RWPE2 (cell line): ENCODE measurements at regions not wholly inside any gene's neighbourhood (a gene's known extent, or its start where the extent isn't known, plus 50 kb on each side); places are given as distances from the start of the nearest gene placed in this dataset.

Experiments
- ATAC-seq: fragments of 200-7000 bp; cut with Tn5 transposase; 3 replicates; pipeline ENCODE4 v1.9.1; 2021; ENCODE audit warnings: low read depth
- DNase-seq: peaks from one replicate; pipeline ENCODE4 v3.0.0-alpha.2; 2020; ENCODE audit warnings: low spot score
- H3K27ac ChIP-seq: fragments of 450-650 bp; 2 replicates; pipeline ENCODE4 v1.5.1; 2017; ENCODE audit warnings: mild to moderate bottlenecking; ENCODE audit not compliant: poor library complexity, severe bottlenecking
- H3K27me3 ChIP-seq: fragments of 250-450 bp; sonication (Bioruptor Pico); 2 replicates; pipeline ENCODE4 v1.5.1; 2021; ENCODE audit warnings: mild to moderate bottlenecking, moderate library complexity; ENCODE audit not compliant: insufficient read depth, poor library complexity, severe bottlenecking
- H3K36me3 ChIP-seq: fragments of 250-450 bp; sonication (Bioruptor Pico); 2 replicates; pipeline ENCODE4 v1.5.1; 2020; ENCODE audit warnings: low read depth, mild to moderate bottlenecking, moderate library complexity
- H3K4me1 ChIP-seq: fragments of 250-450 bp; sonication (Bioruptor Pico); 2 replicates; pipeline ENCODE4 v1.5.1; 2021; ENCODE audit warnings: mild to moderate bottlenecking, moderate library complexity; ENCODE audit not compliant: insufficient read depth, poor library complexity, severe bottlenecking
- H3K4me3 ChIP-seq: fragments of 250-450 bp; sonication (Bioruptor Pico); 2 replicates; pipeline ENCODE4 v1.5.1; 2021; ENCODE audit warnings: mild to moderate bottlenecking, moderate library complexity; ENCODE audit not compliant: severe bottlenecking
- H3K9me3 ChIP-seq: fragments of 250-450 bp; sonication (Bioruptor Pico); 2 replicates; pipeline ENCODE4 v1.5.1; 2021; ENCODE audit warnings: mild to moderate bottlenecking, moderate library complexity; ENCODE audit not compliant: severe bottlenecking
- TF ChIP-seq, protein P1 (sequence below): fragments of 450-650 bp; IDR thresholded peaks from one replicate; pipeline ENCODE4 v1.5.1; 2017; ENCODE audit warnings: mild to moderate bottlenecking, moderate library complexity; ENCODE audit not compliant: poor library complexity, severe bottlenecking

DNA sequence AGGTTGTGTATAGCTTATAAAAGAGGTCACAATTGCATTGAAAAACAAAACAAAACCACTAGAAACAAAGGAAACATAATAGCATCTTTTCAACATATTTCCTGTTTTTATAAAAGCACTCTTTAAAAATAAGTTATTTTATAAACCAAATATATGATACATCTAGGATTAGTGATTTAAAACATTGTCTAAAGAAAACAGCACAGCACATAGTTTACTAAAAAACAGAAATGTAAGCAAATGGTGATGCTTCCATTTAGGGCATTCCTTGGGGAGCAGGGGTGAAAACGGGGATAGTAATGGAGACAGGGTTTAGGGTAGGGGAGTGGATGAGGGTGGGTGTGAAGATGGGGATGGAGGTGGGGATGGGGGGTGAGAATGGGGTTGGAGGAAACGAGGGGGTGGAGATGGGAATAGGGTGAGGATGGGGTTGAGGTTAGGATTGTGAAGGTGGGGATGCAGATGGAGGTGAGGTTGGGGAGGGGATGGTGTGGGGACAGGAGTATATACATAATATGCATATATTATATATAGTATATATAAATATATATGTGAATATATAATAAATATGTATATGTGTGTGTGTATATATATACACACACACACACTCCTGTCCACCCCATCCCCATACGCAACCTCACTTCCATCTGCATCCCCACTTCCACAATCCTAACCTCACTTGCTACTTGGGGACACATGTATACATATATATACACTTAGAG is 1519.5 kb downstream of the CDH11 start:
- DNase-seq, result no peak
- no peaks in the 10 kb centered on the region for H3K9me3 ChIP-seq
- TF ChIP-seq, protein P1, sequence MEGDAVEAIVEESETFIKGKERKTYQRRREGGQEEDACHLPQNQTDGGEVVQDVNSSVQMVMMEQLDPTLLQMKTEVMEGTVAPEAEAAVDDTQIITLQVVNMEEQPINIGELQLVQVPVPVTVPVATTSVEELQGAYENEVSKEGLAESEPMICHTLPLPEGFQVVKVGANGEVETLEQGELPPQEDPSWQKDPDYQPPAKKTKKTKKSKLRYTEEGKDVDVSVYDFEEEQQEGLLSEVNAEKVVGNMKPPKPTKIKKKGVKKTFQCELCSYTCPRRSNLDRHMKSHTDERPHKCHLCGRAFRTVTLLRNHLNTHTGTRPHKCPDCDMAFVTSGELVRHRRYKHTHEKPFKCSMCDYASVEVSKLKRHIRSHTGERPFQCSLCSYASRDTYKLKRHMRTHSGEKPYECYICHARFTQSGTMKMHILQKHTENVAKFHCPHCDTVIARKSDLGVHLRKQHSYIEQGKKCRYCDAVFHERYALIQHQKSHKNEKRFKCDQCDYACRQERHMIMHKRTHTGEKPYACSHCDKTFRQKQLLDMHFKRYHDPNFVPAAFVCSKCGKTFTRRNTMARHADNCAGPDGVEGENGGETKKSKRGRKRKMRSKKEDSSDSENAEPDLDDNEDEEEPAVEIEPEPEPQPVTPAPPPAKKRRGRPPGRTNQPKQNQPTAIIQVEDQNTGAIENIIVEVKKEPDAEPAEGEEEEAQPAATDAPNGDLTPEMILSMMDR, result no peak
- no peaks in the 10 kb centered on the region for H3K4me1 ChIP-seq
- no peaks in the 10 kb centered on the region for H3K36me3 ChIP-seq
- H3K4me3 ChIP-seq, result no peak overlapping the region
- no peak overlapping the region for H3K27ac ChIP-seq
- H3K27me3 ChIP-seq, result no peaks in the 10 kb centered on the region
- no peak for ATAC-seq

DNA sequence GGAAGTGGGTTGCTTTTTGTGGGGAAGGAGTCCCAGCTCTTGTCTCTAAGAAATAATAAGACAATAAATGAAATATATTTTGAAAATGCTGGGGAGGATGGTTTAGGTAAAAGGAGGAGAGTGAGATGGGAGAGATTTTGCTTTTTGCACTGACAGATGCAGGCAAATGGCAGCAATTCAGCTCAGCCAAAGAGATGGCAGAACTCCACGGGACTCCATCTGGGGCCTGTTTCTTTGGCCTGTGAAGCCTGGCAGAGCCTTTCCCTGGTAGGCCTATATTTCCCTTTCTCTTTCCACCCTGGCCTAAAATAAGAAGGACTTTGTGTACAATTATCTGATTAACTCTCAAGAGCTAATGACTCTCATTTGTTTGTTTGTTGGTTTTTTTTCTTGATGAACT is 1525.1 kb downstream of the CDH11 start:
- ATAC-seq (no peak), DNase-seq (no peak)
- no peak overlapping the region for H3K4me3 ChIP-seq
- no peaks in the 10 kb centered on the region for H3K4me1 ChIP-seq
- no peak overlapping the region for H3K27ac ChIP-seq
- H3K27me3 ChIP-seq, result no peaks in the 10 kb centered on the region
- H3K9me3 ChIP-seq, result no peaks in the 10 kb centered on the region
- H3K36me3 ChIP-seq, result no peaks in the 10 kb centered on the region
- TF ChIP-seq, protein P1, result no peak

DNA sequence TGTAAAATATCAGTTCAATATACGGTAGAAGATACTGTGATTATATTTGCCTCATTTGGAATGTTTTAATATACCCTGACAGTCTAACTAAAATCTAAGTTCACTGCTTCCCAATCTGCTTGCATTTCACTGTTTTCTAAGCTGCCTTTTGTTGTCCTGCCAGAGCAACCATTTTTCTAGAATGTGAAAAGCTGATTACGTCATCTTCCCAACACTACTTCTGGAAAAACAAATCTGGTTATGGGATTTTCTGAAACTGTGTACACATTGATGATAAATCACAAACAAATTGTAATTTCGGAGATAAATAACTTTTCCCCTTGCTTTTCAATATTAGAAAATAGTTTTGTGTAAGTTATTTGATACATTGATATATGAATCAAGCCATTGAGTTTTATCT is 1529.0 kb downstream of the CDH11 start:
- no peak for DNase-seq
- H3K36me3 ChIP-seq, result no peaks in the 10 kb centered on the region

DNA sequence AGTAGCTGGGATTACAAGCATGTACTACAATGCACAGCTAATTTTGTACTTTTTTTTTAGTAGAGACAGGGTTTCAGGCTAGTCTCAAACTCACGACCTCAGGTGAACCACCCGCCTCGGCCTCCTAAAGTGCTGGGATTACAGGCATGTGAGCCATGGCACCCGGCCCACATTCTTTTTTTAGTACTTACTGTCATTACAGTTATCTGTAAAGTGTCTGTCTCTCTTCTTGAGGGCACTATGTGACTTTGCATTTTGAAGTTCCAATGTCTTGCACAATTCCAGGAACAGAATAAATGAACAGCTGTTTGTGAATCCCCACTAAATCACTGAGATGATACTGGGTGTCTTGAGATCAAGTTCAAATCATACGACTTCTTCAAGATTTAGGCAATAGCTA is 1540.3 kb downstream of the CDH11 start:
- Histone ChIP-seq H3K4me1 (no peaks in the 10 kb centered on the region), H3K27me3 (peaks cover 4% of the 10 kb centered on the region), H3K4me3 (no peak overlapping the region), H3K36me3 (no peaks in the 10 kb centered on the region), H3K9me3 (no peaks in the 10 kb centered on the region), H3K27ac (no peak overlapping the region)
- TF ChIP-seq, protein P1, result no peak
- DNase-seq (no peak), ATAC-seq (no peak)

More for the DNA sequence above, 1529.0 kb downstream of the CDH11 start:
- Histone ChIP-seq H3K4me1 (no peaks in the 10 kb centered on the region), H3K9me3 (no peaks in the 10 kb centered on the region), H3K27me3 (no peaks in the 10 kb centered on the region), H3K27ac (no peak overlapping the region), H3K4me3 (no peak overlapping the region)
- TF ChIP-seq, protein P1, result no peak
- no peak for ATAC-seq

DNA sequence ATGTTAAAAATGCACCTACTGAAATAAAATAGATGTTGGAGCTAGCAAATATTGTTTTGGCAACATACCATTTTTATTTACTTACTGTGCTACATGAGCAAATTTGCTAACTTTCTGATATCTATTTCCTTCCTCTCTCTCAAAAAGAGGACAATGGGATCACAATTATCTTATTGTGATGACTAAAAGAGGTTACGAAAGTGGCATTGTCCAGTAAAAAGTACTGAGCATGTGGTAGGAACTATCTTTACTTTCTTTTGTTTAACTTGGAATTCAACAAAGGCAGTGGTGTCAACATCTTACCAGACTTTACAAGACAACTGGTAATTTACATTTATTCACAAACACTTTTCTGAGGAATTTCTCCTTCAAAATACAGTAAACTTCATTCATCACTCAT is 1542.6 kb upstream of the CDH8 start:
- H3K9me3 ChIP-seq, result no peaks in the 10 kb centered on the region
- ATAC-seq (no peak), DNase-seq (no peak)
- TF ChIP-seq, protein P1, result no peak
- no peaks in the 10 kb centered on the region for H3K4me1 ChIP-seq
- H3K27ac ChIP-seq, result no peak overlapping the region
- no peak overlapping the region for H3K4me3 ChIP-seq
- peaks cover 4% of the 10 kb centered on the region for H3K27me3 ChIP-seq
- H3K36me3 ChIP-seq, result no peaks in the 10 kb centered on the region
